Heart left ventricle (tissue), 16 donors: ENCODE measurements at regions not wholly inside any gene's neighbourhood (a gene's known extent, or its start where the extent isn't known, plus 50 kb on each side); places are given as distances from the start of the nearest gene placed in this dataset.

Source experiments
- ATAC-seq, 4 donors: fragments of 200-7000 bp; cut with Tn5 transposase; one replicate each; pipeline ENCODE4 v1.9.1; 2020 to 2022; ENCODE audit warnings: moderate library complexity in 4 of 4, mild to moderate bottlenecking in 3 of 4, moderate number of reproducible peaks in 1 of 4
- DNase-seq, 5 donors: peaks; one replicate each; pipeline ENCODE4 v3.0.0-alpha.2; 2020
- H3K27ac ChIP-seq, 12 donors: fragments of 200-600 bp; sonication (generic) in 4 of 12; one replicate each; pipeline versions ENCODE4 v1.5.0 to v1.8.0; 2016 to 2022; ENCODE audit warnings: mild to moderate bottlenecking in 2 of 12
- H3K27me3 ChIP-seq, 9 donors: fragments of 200-600 bp; sonication (generic) in 2 of 9; one replicate each; pipeline versions ENCODE4 v1.5.1 to v1.8.0; 2016 to 2022; ENCODE audit warnings: mild to moderate bottlenecking in 3 of 9
- H3K36me3 ChIP-seq, 9 donors: fragments of 200-600 bp; sonication (generic) in 2 of 9; one replicate each; pipeline versions ENCODE4 v1.5.0 to v1.8.0; 2018 to 2022; ENCODE audit warnings: mild to moderate bottlenecking in 2 of 9
- H3K4me1 ChIP-seq, 12 donors: fragments of 200-600 bp; sonication (generic) in 4 of 12; one replicate each; pipeline versions ENCODE4 v1.5.0 to v1.8.0; 2016 to 2022; ENCODE audit warnings: mild to moderate bottlenecking in 3 of 12
- H3K4me3 ChIP-seq, 12 donors: fragments of 200-600 bp; sonication (generic) in 4 of 12; one replicate each; pipeline versions ENCODE4 v1.5.0 to v1.8.0; 2017 to 2022; ENCODE audit warnings: mild to moderate bottlenecking in 9 of 12, moderate library complexity in 4 of 12
- H3K9me3 ChIP-seq, 12 donors: fragments of 200-600 bp; sonication (generic) in 4 of 12; one replicate each; pipeline versions ENCODE4 v1.5.0 to v1.8.0; 2016 to 2022; ENCODE audit warnings: mild to moderate bottlenecking in 1 of 12
- CTCF ChIP-seq, 12 donors: fragments of 200-600 bp; sonication (generic) in 4 of 12; IDR thresholded peaks; one replicate each; pipeline versions ENCODE4 v1.5.0 to v1.8.0; 2018 to 2022; ENCODE audit warnings: antibody characterized with exemption in 12 of 12, mild to moderate bottlenecking in 5 of 12
- POLR2A ChIP-seq, 2 donors: fragments of 450-650 bp; IDR thresholded peaks; one replicate each; pipeline ENCODE4 v1.6.1; 2017; ENCODE audit warnings: antibody characterized with exemption in 2 of 2, mild to moderate bottlenecking in 2 of 2, moderate library complexity in 2 of 2
- whole genome bisulfite sequencing, 4 donors: extraction: QIAGEN DNeasy Blood & Tissue Kit in 2 of 4; methylation state at CpG; one replicate each; pipeline versions ENCODE4 v1.1.5 to v1.1.7; 2013 to 2018; 5-methylcytosine and 5-hydroxymethylcytosine counted together
- intact Hi-C, 10 donors: fragments of 100-400 bp; cut with DNase I; formaldehyde crosslinking; loops; one replicate each; pipeline versions ENCODE4 v1.11.1 to v1.14.2; 2022
- donor health status: ischemic (EF 13 %, LVEDD 7.1; RV severe dilation, severe dysfunction).
- donor health status: healthy with polysubstance abuse.
- donor health status: DM: no; HTN: yes; CAD: no.
- donor health status: DM: no; HTN: no; CAD: no.
- donor health status: ischemic (EF 25% LVEDD 6.9; RV normal size, moderate dysfunction).
- donor health status: ischemic (EF 25% LVEDD 5.7; RV mildly dilated, moderate dysfunction).
- donor health status: healthy.
- donor health status: DM: yes; HTN: yes; CAD: no.
- donor health status: ischemic (EF 35%, LVEDD 5.7; RV mildly dilated, moderate dysfunction).
- donor health status: nonischemic (EF 11% LVEDD 7.7; RV severe dilation, severe dysfunction).
- donor health status: DM: yes; HTN: yes; CAD: no.
- donor health status: PGD.
- donor health status: ischemic (EF 29% LVEDD 5.4; RV normal size, mild dysfunction).
- donor health status: nonischemic (EF 23%, LVEDD 6.1; RV moderate dilation, normal function).

GRCh38 chr3:18828637-18829036 lies 319.7 kb upstream of the KCNH8 start:
- WGBS, 4 donors: 93 to 99% (median 95%) methylated on average over 2 of the region's 2 CpGs
- TF ChIP-seq POLR2A (IDR thresholded peaks at IDR 0.05) (no peak), CTCF (IDR thresholded peaks at IDR 0.05) (no peak)
- no peaks in the 10 kb centered on the region for H3K36me3 ChIP-seq
- intact Hi-C loops: no loop called here
- no peak overlapping the region for H3K27ac ChIP-seq
- DNase-seq (no peak), ATAC-seq (no peak)
- H3K4me1 ChIP-seq: no peaks in the 10 kb centered on the region
- H3K4me3 ChIP-seq: no peak overlapping the region
- no peaks in the 10 kb centered on the region for H3K9me3 ChIP-seq
- no peaks in the 10 kb centered on the region for H3K27me3 ChIP-seq

- no peak for DNase-seq
- Histone ChIP-seq H3K27me3 (no peaks in the 10 kb centered on the region), H3K27ac (no peak overlapping the region), H3K4me3 (no peak overlapping the region), H3K9me3 (no peaks in the 10 kb centered on the region), H3K36me3 (no peaks in the 10 kb centered on the region), H3K4me1 (no peaks in the 10 kb centered on the region)
- no peak for ATAC-seq
- intact Hi-C loops: no loop called here
- WGBS, 4 donors: 52 to 68% (median 63%) methylated on average over 3 of the region's 3 CpGs
- TF ChIP-seq POLR2A (IDR thresholded peaks at IDR 0.05): no peak
- TF ChIP-seq CTCF (IDR thresholded peaks at IDR 0.05): no peak
Observed at GRCh38 chr3:18827664-18828063, 320.6 kb upstream of the KCNH8 start.

- ATAC-seq: no peak
- intact Hi-C loops: no loop called here
- DNase-seq: no peak
- Histone ChIP-seq H3K36me3 (no peaks in the 10 kb centered on the region), H3K9me3 (no peaks in the 10 kb centered on the region), H3K4me3 (no peak overlapping the region), H3K27ac (no peak overlapping the region), H3K27me3 (no peaks in the 10 kb centered on the region), H3K4me1 (no peaks in the 10 kb centered on the region)
- TF ChIP-seq CTCF (IDR thresholded peaks at IDR 0.05) (no peak), POLR2A (IDR thresholded peaks at IDR 0.05) (no peak)
- 87 to 92% (median 91%) methylated on average over 2 of the region's 2 CpGs for WGBS, 4 donors
Observed at GRCh38 chr3:18825665-18826064, 322.6 kb upstream of the KCNH8 start.

GRCh38 chr3:18813300-18813699 lies 335.0 kb upstream of the KCNH8 start:
- intact Hi-C loops: no loop called here
- H3K27ac ChIP-seq: no peak overlapping the region
- no peak overlapping the region for H3K4me3 ChIP-seq
- no peaks in the 10 kb centered on the region for H3K4me1 ChIP-seq
- 61 to 83% (median 78%) methylated on average over 3 of the region's 3 CpGs for WGBS, 4 donors
- TF ChIP-seq CTCF (IDR thresholded peaks at IDR 0.05) (no peak), POLR2A (IDR thresholded peaks at IDR 0.05) (no peak)
- no peak for DNase-seq
- ATAC-seq: no peak
- no peaks in the 10 kb centered on the region for H3K36me3 ChIP-seq
- H3K9me3 ChIP-seq: no peaks in the 10 kb centered on the region
- H3K27me3 ChIP-seq: no peaks in the 10 kb centered on the region
